Endothelial cell of umbilical vein (primary cell): ENCODE measurements at regions not wholly inside any gene's neighbourhood (a gene's known extent, or its start where the extent isn't known, plus 50 kb on each side); places are given as distances from the start of the nearest gene placed in this dataset.

ENCODE experiments used
- BruUV-seq: library from RNA; stranded (reverse); fragments of 400-500 nt; replicated peaks from 2 replicates; lab custom pipeline; 2021; lab: Mats Ljungman, UMichigan
- CTCF ChIA-PET: fragments of 300-600, 350-600 bp; sonication (Branson Sonifier 250); formaldehyde crosslinking; loops from one replicate; lab custom pipeline; 2021; ENCODE audit warnings: antibody characterized with exemption, inconsistent platforms; lab: Charles Lee
- POLR2A ChIA-PET: fragments of 300-600, 350-600 bp; sonication (Branson Sonifier 250); formaldehyde crosslinking; loops from one replicate; lab custom pipeline; 2021; ENCODE audit warnings: antibody characterized with exemption, inconsistent platforms; lab: Charles Lee
- DNase-seq: peaks from one replicate; pipeline ENCODE4 v3.0.0-alpha.2; 2011; ENCODE audit warnings: low read depth, low spot score
- FAIRE-seq: peaks from 2 replicates; lab custom pipeline; 2011; peaks lifted over from hg19 to GRCh38; lab: Jason Lieb, UNC
- H2AFZ ChIP-seq: 2 replicates; pipeline ENCODE4 v1.6.0; 2012; ENCODE audit warnings: low read depth, low read length, control low read depth, inconsistent platforms
- H3K27ac ChIP-seq: 2 replicates; pipeline ENCODE4 v1.5.1; 2011; ENCODE audit warnings: low read depth, mild to moderate bottlenecking, control low read depth, low read length, moderate library complexity; ENCODE audit not compliant: insufficient read depth
- H3K27me3 ChIP-seq, 2 experiments: 2 replicates each; pipeline versions ENCODE4 v1.6.0 to v1.6.1; 2011; ENCODE audit warnings: low read length in 2 of 2, mixed read lengths in 1 of 2; ENCODE audit not compliant: control insufficient read depth in 2 of 2, insufficient read depth in 2 of 2
- H3K36me3 ChIP-seq, 2 experiments: 2 replicates in 1 of 2; 3 replicates in 1 of 2; pipeline ENCODE4 v1.5.1; 2011; ENCODE audit warnings: low read length in 2 of 2, mild to moderate bottlenecking in 1 of 2, moderate library complexity in 1 of 2; ENCODE audit not compliant: control insufficient read depth in 2 of 2, insufficient read depth in 2 of 2; ENCODE audit errors: extremely low read depth in 1 of 2
- H3K4me1 ChIP-seq: 3 replicates; pipeline ENCODE4 v1.5.1; 2011; ENCODE audit warnings: mild to moderate bottlenecking, low read length; ENCODE audit not compliant: control insufficient read depth, insufficient read depth; ENCODE audit errors: extremely low read depth
- H3K4me2 ChIP-seq: 2 replicates; pipeline ENCODE4 v1.6.1; 2011; ENCODE audit warnings: low read length, control low read depth, mixed read lengths; ENCODE audit not compliant: insufficient read depth
- H3K4me3 ChIP-seq, 3 experiments: fragments of 200-600 bp in 1 of 3; sonication (generic), shearing (Covaris generic) in 1 of 3; replicated peaks in 1 of 3; 2 replicates each; pipeline ENCODE4 v1.5.1; 2011 to 2016; ENCODE audit warnings: control low read depth in 3 of 3, low read length in 3 of 3, mild to moderate bottlenecking in 2 of 3, inconsistent platforms in 1 of 3, low read depth in 1 of 3, moderate library complexity in 1 of 3; ENCODE audit not compliant: insufficient read depth in 1 of 3
- H3K79me2 ChIP-seq: 2 replicates; pipeline ENCODE4 v1.6.0; 2012; ENCODE audit warnings: low read length, inconsistent platforms; ENCODE audit not compliant: control insufficient read depth, insufficient read depth
- H3K9ac ChIP-seq: replicated peaks from 2 replicates; pipeline ENCODE3; 2011; ENCODE audit warnings: low read length, control low read depth; ENCODE audit not compliant: insufficient read depth; ENCODE audit errors: extremely low read depth
- H3K9me1 ChIP-seq: replicated peaks from 3 replicates; pipeline ENCODE4 v1.6.0; 2011; ENCODE audit warnings: mild to moderate bottlenecking, low read length; ENCODE audit not compliant: control insufficient read depth, insufficient read depth; ENCODE audit errors: extremely low read depth
- H3K9me3 ChIP-seq: replicated peaks from 2 replicates; pipeline ENCODE4 v1.5.1; 2012; ENCODE audit warnings: low read length, inconsistent platforms; ENCODE audit not compliant: control insufficient read depth, insufficient read depth
- H4K20me1 ChIP-seq: replicated peaks from 2 replicates; pipeline ENCODE3; 2011; ENCODE audit warnings: mild to moderate bottlenecking, low read length; ENCODE audit not compliant: control insufficient read depth, insufficient read depth; ENCODE audit errors: extremely low read depth
- EZH2 ChIP-seq: IDR thresholded peaks from 2 replicates; pipeline ENCODE4 v1.6.1; 2012; ENCODE audit warnings: borderline replicate concordance, low read depth, mild to moderate bottlenecking, moderate library complexity, low read length, inconsistent platforms; ENCODE audit not compliant: severe bottlenecking
- FOS ChIP-seq: IDR thresholded peaks from 2 replicates; pipeline ENCODE4 v1.6.1; 2011; ENCODE audit warnings: mild to moderate bottlenecking, low read length, moderate library complexity, borderline replicate concordance; ENCODE audit not compliant: insufficient read depth
- GATA2 ChIP-seq: IDR thresholded peaks from 2 replicates; pipeline ENCODE4 v1.7.0; 2011; ENCODE audit warnings: low read depth, mild to moderate bottlenecking, moderate library complexity, mixed read lengths, low read length; ENCODE audit not compliant: insufficient read length, insufficient read depth
- JUN ChIP-seq: IDR thresholded peaks from 2 replicates; pipeline ENCODE4 v1.6.1; 2011; ENCODE audit warnings: borderline replicate concordance, low read depth; ENCODE audit not compliant: insufficient read length, insufficient read depth
- MYC ChIP-seq: IDR thresholded peaks from one replicate; pipeline ENCODE4 v1.6.1; 2011; ENCODE audit warnings: mild to moderate bottlenecking, low read depth, low read length
- POLR2A ChIP-seq: IDR thresholded peaks from 2 replicates; pipeline ENCODE4 v1.6.1; 2012; ENCODE audit warnings: low read depth, mild to moderate bottlenecking, control low read depth, low read length
- POLR2AphosphoS5 ChIP-seq: IDR thresholded peaks from 2 replicates; pipeline ENCODE4 v1.6.1; 2012; ENCODE audit warnings: low read depth, mild to moderate bottlenecking, control low read depth, low read length, moderate library complexity; ENCODE audit not compliant: insufficient read depth
- dilution Hi-C: fragments of 300-500 bp; cut with MboI; formaldehyde crosslinking; loops from one replicate; pipeline ENCODE4 v1.15.0; 2019; ENCODE audit warnings: low sequenced_read_pairs; ENCODE audit not compliant: extremely low pct_ligation_motif_present
- intact Hi-C: fragments of 100-400 bp; cut with micrococcal nuclease; formaldehyde crosslinking; loops from one replicate; pipeline ENCODE4 v1.10.0; 2022
- TF ChIP-seq, protein P1 (sequence below): IDR thresholded peaks from 2 replicates; pipeline ENCODE4 v1.6.1; 2011; ENCODE audit not compliant: insufficient read depth, insufficient read length
- TF ChIP-seq, protein P2 (sequence below), 2 donors: IDR thresholded peaks; 1 replicate in 1 of 2; 2 replicates in 1 of 2; pipeline ENCODE4 v1.5.1; 2011; ENCODE audit warnings: low read length in 2 of 2, mild to moderate bottlenecking in 2 of 2, moderate library complexity in 2 of 2, control low read depth in 1 of 2, inconsistent platforms in 1 of 2, low read depth in 1 of 2; ENCODE audit not compliant: insufficient read depth in 1 of 2; ENCODE audit errors: extremely low read depth in 1 of 2

DNA sequence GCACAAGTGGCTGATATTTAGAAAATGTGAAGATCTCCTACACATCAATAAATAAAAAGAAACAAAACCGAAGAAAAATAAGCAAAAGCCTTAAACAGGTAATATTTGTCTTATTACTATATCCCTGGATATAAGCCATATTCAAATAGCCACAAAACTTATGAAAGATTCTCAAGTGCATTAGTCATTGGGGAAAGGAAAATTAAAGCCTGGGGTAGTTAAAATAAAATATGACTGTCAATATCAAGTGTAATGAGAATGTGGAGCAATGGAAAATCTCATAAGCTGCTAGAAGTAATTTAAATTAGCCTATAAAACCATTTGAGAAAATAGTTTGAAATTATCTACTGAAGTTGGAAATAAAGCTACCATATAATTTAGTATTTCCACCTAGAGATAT lies 399.9 kb downstream of the GASK1B start:
- FAIRE-seq (no peak), DNase-seq (no peak)
- Histone ChIP-seq H3K27ac (no peak overlapping the region), H3K9me3 (no peaks in the 10 kb centered on the region), H4K20me1 (no peaks in the 10 kb centered on the region), H3K4me3 (no peak overlapping the region), H3K27me3 (no peaks in the 10 kb centered on the region), H3K9ac (no peak overlapping the region), H3K79me2 (no peaks in the 10 kb centered on the region), H3K9me1 (no peaks in the 10 kb centered on the region), H3K4me1 (no peaks in the 10 kb centered on the region), H3K36me3 (no peaks in the 10 kb centered on the region), H3K4me2 (no peak overlapping the region), H2AFZ (no peak overlapping the region)
- ChIA-PET POLR2A (no interaction called here), CTCF (no interaction called here)
- intact Hi-C loops (no loop called here), dilution Hi-C loops (no loop called here)
- no TSS peak for BruUV-seq
- no peak for TF ChIP-seq EZH2
- TF ChIP-seq, protein P1, sequence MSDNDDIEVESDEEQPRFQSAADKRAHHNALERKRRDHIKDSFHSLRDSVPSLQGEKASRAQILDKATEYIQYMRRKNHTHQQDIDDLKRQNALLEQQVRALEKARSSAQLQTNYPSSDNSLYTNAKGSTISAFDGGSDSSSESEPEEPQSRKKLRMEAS, result no peak
- TF ChIP-seq FOS, result no peak
- TF ChIP-seq, protein P2, sequence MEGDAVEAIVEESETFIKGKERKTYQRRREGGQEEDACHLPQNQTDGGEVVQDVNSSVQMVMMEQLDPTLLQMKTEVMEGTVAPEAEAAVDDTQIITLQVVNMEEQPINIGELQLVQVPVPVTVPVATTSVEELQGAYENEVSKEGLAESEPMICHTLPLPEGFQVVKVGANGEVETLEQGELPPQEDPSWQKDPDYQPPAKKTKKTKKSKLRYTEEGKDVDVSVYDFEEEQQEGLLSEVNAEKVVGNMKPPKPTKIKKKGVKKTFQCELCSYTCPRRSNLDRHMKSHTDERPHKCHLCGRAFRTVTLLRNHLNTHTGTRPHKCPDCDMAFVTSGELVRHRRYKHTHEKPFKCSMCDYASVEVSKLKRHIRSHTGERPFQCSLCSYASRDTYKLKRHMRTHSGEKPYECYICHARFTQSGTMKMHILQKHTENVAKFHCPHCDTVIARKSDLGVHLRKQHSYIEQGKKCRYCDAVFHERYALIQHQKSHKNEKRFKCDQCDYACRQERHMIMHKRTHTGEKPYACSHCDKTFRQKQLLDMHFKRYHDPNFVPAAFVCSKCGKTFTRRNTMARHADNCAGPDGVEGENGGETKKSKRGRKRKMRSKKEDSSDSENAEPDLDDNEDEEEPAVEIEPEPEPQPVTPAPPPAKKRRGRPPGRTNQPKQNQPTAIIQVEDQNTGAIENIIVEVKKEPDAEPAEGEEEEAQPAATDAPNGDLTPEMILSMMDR (IDR thresholded peaks at IDR 0.05; ENCODE audit: extremely low read depth in 1 of 2, insufficient read depth in 1 of 2, low read depth in 1 of 2, low read length in 2 of 2), result no peak
- TF ChIP-seq POLR2A, result no peak
- TF ChIP-seq MYC, result no peak
- TF ChIP-seq GATA2, result no peak
- TF ChIP-seq JUN, result no peak
- TF ChIP-seq POLR2AphosphoS5, result no peak
